SK-N-SH (cell line): ENCODE measurements at regions not wholly inside any gene's neighbourhood (a gene's known extent, or its start where the extent isn't known, plus 50 kb on each side); places are given as distances from the start of the nearest gene placed in this dataset.

Experiments
- CTCF ChIA-PET: fragments of 300-600, 350-600 bp; formaldehyde crosslinking; extraction: SDS; loops from one replicate; lab custom pipeline; 2021; lab: Yijun Ruan, JAX
- POLR2A ChIA-PET: fragments of 350-600 bp; sonication (Branson Sonifier 250); formaldehyde crosslinking; extraction: SDS; loops from one replicate; lab custom pipeline; 2020; ENCODE audit warnings: antibody characterized with exemption, inconsistent platforms; lab: Yijun Ruan, JAX
- DNase-seq: peaks from one replicate; pipeline ENCODE4 v3.0.0; 2012
- H2AFZ ChIP-seq: fragments of 200-600 bp; sonication (generic); 2 replicates; pipeline ENCODE4 v1.8.1; 2016; ENCODE audit warnings: antibody characterized with exemption, mild to moderate bottlenecking, low read depth
- H3F3A ChIP-seq: fragments of 200-600 bp; sonication (generic); replicated peaks from 2 replicates; pipeline ENCODE3; 2016; ENCODE audit warnings: antibody characterized with exemption, mild to moderate bottlenecking; ENCODE audit not compliant: insufficient read depth
- H3K27ac ChIP-seq, 2 experiments: fragments of 200-500 bp in 1 of 2; fragments of 200-600 bp in 1 of 2; sonication (Bioruptor generic) in 1 of 2; sonication (generic), shearing (Covaris generic) in 1 of 2; 2 replicates each; pipeline versions ENCODE4 v1.5.1 to v1.6.1; 2014 to 2016; ENCODE audit warnings: low read depth in 2 of 2, inconsistent platforms in 1 of 2, low read length in 1 of 2, mild to moderate bottlenecking in 1 of 2, mixed read lengths in 1 of 2
- H3K27me3 ChIP-seq: fragments of 200-600 bp; sonication (generic), shearing (Covaris generic); 2 replicates; pipeline ENCODE4 v1.6.1; 2016; ENCODE audit warnings: mixed run types; ENCODE audit not compliant: insufficient read depth
- H3K36me3 ChIP-seq, 2 experiments: fragments of 200-500 bp in 1 of 2; fragments of 200-600 bp in 1 of 2; sonication (Bioruptor generic) in 1 of 2; sonication (generic) in 1 of 2; replicated peaks in 1 of 2; 2 replicates each; pipeline versions ENCODE3 to v1.5.1; 2014 to 2016; ENCODE audit warnings: low read length in 1 of 2, mild to moderate bottlenecking in 1 of 2; ENCODE audit not compliant: insufficient read depth in 2 of 2, control insufficient read depth in 1 of 2
- H3K4me1 ChIP-seq, 2 experiments: fragments of 200-500 bp in 1 of 2; fragments of 200-600 bp in 1 of 2; sonication (Bioruptor generic) in 1 of 2; sonication (generic), shearing (Covaris generic) in 1 of 2; 2 replicates each; pipeline versions ENCODE4 v1.5.1 to v1.6.1; 2014 to 2016; ENCODE audit warnings: low read depth in 1 of 2, low read length in 1 of 2, mixed run types in 1 of 2; ENCODE audit not compliant: insufficient read depth in 2 of 2, control insufficient read depth in 1 of 2
- H3K4me2 ChIP-seq: fragments of 200-600 bp; sonication (generic), shearing (Covaris generic); 2 replicates; pipeline ENCODE4 v1.6.1; 2017; ENCODE audit warnings: mixed run types
- H3K4me3 ChIP-seq, 2 experiments: fragments of 200-500 bp in 1 of 2; fragments of 200-600 bp in 1 of 2; sonication (Bioruptor generic) in 1 of 2; sonication (generic), shearing (Covaris generic) in 1 of 2; 2 replicates each; pipeline versions ENCODE4 v1.5.1 to v1.8.1; 2014 to 2016; ENCODE audit warnings: low read depth in 2 of 2, inconsistent platforms in 1 of 2, low read length in 1 of 2, mild to moderate bottlenecking in 1 of 2, mixed read lengths in 1 of 2, moderate library complexity in 1 of 2
- H3K79me2 ChIP-seq: fragments of 200-600 bp; sonication (generic); 2 replicates; pipeline ENCODE4 v1.8.1; 2017; ENCODE audit warnings: mild to moderate bottlenecking; ENCODE audit not compliant: insufficient read depth
- H3K9ac ChIP-seq: fragments of 200-600 bp; sonication (generic); 2 replicates; pipeline ENCODE4 v1.6.1; 2017; ENCODE audit warnings: mixed run types
- H3K9me2 ChIP-seq: fragments of 200-600 bp; sonication (generic); 2 replicates; pipeline ENCODE4 v1.6.1; 2017; ENCODE audit warnings: mixed run types
- H3K9me3 ChIP-seq: fragments of 200-600 bp; sonication (generic); 2 replicates; pipeline ENCODE4 v1.6.1; 2017; ENCODE audit warnings: mixed run types, mild to moderate bottlenecking, moderate library complexity
- H4K20me1 ChIP-seq: fragments of 200-600 bp; sonication (generic); 2 replicates; pipeline ENCODE4 v1.6.1; 2017; ENCODE audit warnings: mild to moderate bottlenecking, mixed run types; ENCODE audit not compliant: insufficient read depth
- CHD2 ChIP-seq: fragments of 150-350 bp; IDR thresholded peaks from 2 replicates; pipeline ENCODE4 v1.6.1; 2018; ENCODE audit warnings: low read length; ENCODE audit not compliant: partially characterized antibody
- EZH2phosphoT487 ChIP-seq: fragments of 200-600 bp; sonication (generic); IDR thresholded peaks from 2 replicates; pipeline ENCODE4 v1.6.1; 2017; ENCODE audit warnings: low read depth, mixed run types, mild to moderate bottlenecking, antibody characterized with exemption, moderate library complexity, borderline replicate concordance
- FOSL2 ChIP-seq: IDR thresholded peaks from 2 replicates; pipeline ENCODE4 v1.4.0; 2012; ENCODE audit warnings: low read depth, mild to moderate bottlenecking, moderate library complexity, borderline replicate concordance
- FOXJ3 ChIP-seq: sonication (generic); formaldehyde crosslinking; IDR thresholded peaks from 2 replicates; pipeline ENCODE4 v1.5.1; 2020; ENCODE audit warnings: mild to moderate bottlenecking, missing genetic modification reagents
- FOXM1 ChIP-seq: IDR thresholded peaks from 2 replicates; pipeline ENCODE4 v1.4.0; 2012; ENCODE audit warnings: low read depth, mild to moderate bottlenecking
- GABPA ChIP-seq: IDR thresholded peaks from 2 replicates; pipeline ENCODE4 v1.4.0; 2012; ENCODE audit warnings: low read depth, mild to moderate bottlenecking
- JUND ChIP-seq: IDR thresholded peaks from 2 replicates; pipeline ENCODE4 v1.4.0; 2012
- MEF2A ChIP-seq: IDR thresholded peaks from 2 replicates; pipeline ENCODE4 v1.4.0; 2012; ENCODE audit warnings: low read depth, borderline replicate concordance
- NFIC ChIP-seq: IDR thresholded peaks from 2 replicates; pipeline ENCODE4 v1.4.0; 2012; ENCODE audit warnings: borderline replicate concordance
- NRF1 ChIP-seq: IDR thresholded peaks from 2 replicates; pipeline ENCODE4 v1.6.1; 2012; ENCODE audit warnings: low read depth, mild to moderate bottlenecking, low read length
- POLR2AphosphoS5 ChIP-seq: IDR thresholded peaks from 2 replicates; pipeline ENCODE4 v1.6.1; 2012; ENCODE audit warnings: low read depth, low read length
- RAD21 ChIP-seq: IDR thresholded peaks from 2 replicates; pipeline ENCODE4 v1.6.1; 2012; ENCODE audit warnings: mild to moderate bottlenecking, low read length
- REST ChIP-seq: IDR thresholded peaks from 2 replicates; pipeline ENCODE4 v1.6.1; 2012; ENCODE audit warnings: mild to moderate bottlenecking, low read depth, low read length, moderate library complexity
- RFX5 ChIP-seq: IDR thresholded peaks from 2 replicates; pipeline ENCODE4 v1.6.1; 2012; ENCODE audit warnings: mild to moderate bottlenecking, improper control_type of control experiment, low read length
- RXRA ChIP-seq: IDR thresholded peaks from 2 replicates; pipeline ENCODE4 v1.4.0; 2012; ENCODE audit warnings: low read depth, mild to moderate bottlenecking, borderline replicate concordance
- TCF12 ChIP-seq: IDR thresholded peaks from 2 replicates; pipeline ENCODE4 v1.4.0; 2012
- TEAD4 ChIP-seq: IDR thresholded peaks from 2 replicates; pipeline ENCODE4 v1.4.0; 2012; ENCODE audit warnings: mild to moderate bottlenecking, borderline replicate concordance; ENCODE audit not compliant: insufficient read depth
- YY1 ChIP-seq: IDR thresholded peaks from 2 replicates; pipeline ENCODE4 v1.4.0; 2012; ENCODE audit warnings: low read depth, mild to moderate bottlenecking
- WGBS: methylation state at CpG from one replicate; pipeline ENCODE4 v1.1.6; 2017; ENCODE audit warnings: low lambda C conversion rate; 5-methylcytosine and 5-hydroxymethylcytosine counted together
- TF ChIP-seq, protein P1 (sequence below): fragments of 200-600 bp; sonication (generic); IDR thresholded peaks from 2 replicates; pipeline ENCODE4 v1.6.1; 2017; ENCODE audit warnings: antibody characterized with exemption, mild to moderate bottlenecking, moderate library complexity
- TF ChIP-seq, protein P2 (sequence below): IDR thresholded peaks from 2 replicates; pipeline ENCODE4 v1.4.0; 2012; ENCODE audit warnings: low read depth

DNA sequence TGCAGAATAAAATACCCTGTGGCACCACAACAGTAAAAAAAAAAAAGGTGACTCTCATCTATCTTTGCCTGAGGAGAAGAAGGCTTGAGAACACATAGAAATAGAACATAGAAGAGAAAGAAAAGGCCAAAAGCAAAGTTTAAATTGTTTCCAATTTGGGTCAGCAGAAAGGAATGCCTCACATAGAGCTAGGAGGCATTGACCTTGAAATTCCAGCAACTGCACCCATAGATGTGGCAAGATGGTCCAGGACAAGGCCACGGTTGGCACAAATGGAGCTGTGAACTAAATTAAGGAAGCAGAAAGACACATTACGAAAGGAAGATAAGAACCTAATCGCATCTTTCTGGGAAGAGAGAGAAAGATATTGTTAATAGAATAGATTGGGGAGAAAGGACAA, 588.3 kb downstream of the LMO4 start:
- Histone ChIP-seq H4K20me1 (no peaks in the 10 kb centered on the region), H3K27me3 (no peaks in the 10 kb centered on the region), H3K36me3 (no peaks in the 10 kb centered on the region), H3F3A (no peaks in the 10 kb centered on the region), H3K4me3 (no peak overlapping the region), H3K4me2 (no peak overlapping the region), H3K9me2 (no peaks in the 10 kb centered on the region), H3K79me2 (no peaks in the 10 kb centered on the region), H3K9me3 (0 out of 2 replicates have a peak, but pooled peaks cover 4% of the 10 kb centered on the region), H2AFZ (peak overlapping the region; percentile 60; the same call in 1 of the 2 replicates), H3K27ac (0 out of 4 replicates have a peak overlapping the region, but pooled peaks of 1 of the 2 experiments have one; percentile 11), H3K9ac (no peak overlapping the region), H3K4me1 (no peaks in the 10 kb centered on the region)
- TF ChIP-seq RFX5 = no peak
- no peak for TF ChIP-seq RXRA
- TF ChIP-seq FOXM1 = no peak
- no peak for TF ChIP-seq FOXJ3 (CRISPR knock-in tag)
- TF ChIP-seq, protein P1, sequence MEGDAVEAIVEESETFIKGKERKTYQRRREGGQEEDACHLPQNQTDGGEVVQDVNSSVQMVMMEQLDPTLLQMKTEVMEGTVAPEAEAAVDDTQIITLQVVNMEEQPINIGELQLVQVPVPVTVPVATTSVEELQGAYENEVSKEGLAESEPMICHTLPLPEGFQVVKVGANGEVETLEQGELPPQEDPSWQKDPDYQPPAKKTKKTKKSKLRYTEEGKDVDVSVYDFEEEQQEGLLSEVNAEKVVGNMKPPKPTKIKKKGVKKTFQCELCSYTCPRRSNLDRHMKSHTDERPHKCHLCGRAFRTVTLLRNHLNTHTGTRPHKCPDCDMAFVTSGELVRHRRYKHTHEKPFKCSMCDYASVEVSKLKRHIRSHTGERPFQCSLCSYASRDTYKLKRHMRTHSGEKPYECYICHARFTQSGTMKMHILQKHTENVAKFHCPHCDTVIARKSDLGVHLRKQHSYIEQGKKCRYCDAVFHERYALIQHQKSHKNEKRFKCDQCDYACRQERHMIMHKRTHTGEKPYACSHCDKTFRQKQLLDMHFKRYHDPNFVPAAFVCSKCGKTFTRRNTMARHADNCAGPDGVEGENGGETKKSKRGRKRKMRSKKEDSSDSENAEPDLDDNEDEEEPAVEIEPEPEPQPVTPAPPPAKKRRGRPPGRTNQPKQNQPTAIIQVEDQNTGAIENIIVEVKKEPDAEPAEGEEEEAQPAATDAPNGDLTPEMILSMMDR = no peak
- TF ChIP-seq, protein P2, sequence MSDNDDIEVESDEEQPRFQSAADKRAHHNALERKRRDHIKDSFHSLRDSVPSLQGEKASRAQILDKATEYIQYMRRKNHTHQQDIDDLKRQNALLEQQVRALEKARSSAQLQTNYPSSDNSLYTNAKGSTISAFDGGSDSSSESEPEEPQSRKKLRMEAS = no peak
- TF ChIP-seq FOSL2 = no peak
- TF ChIP-seq POLR2AphosphoS5 = no peak
- TF ChIP-seq MEF2A = no peak
- POLR2A ChIA-PET = no interaction called here
- 60% methylated on average over 3 of the region's 3 CpGs for WGBS
- CTCF ChIA-PET = no interaction called here
- DNase-seq = no peak

GRCh38 chr1:87918398-87918797, 589.7 kb downstream of the LMO4 start:
- no peaks in the 10 kb centered on the region for H3K36me3 ChIP-seq
- TF ChIP-seq REST = no peak
- no peak for TF ChIP-seq POLR2AphosphoS5
- no peak for TF ChIP-seq EZH2phosphoT487
- no peak for TF ChIP-seq RAD21
- TF ChIP-seq RFX5 = no peak
- no peak for TF ChIP-seq TEAD4
- no peak for TF ChIP-seq TCF12
- TF ChIP-seq NRF1 = no peak
- no peak for TF ChIP-seq YY1
- no peak for TF ChIP-seq JUND
- no peak for TF ChIP-seq CHD2
- TF ChIP-seq NFIC = no peak
- no peak for TF ChIP-seq GABPA
- TF ChIP-seq, protein P2 = no peak
- no peak for DNase-seq
- WGBS = 14% methylated on average over 1 of the region's 1 CpG
- POLR2A ChIA-PET = no interaction called here
- peak overlapping the region; percentile 62 for H3K4me2 ChIP-seq
- H3K79me2 ChIP-seq = no peaks in the 10 kb centered on the region
- H3K9ac ChIP-seq = no peak overlapping the region
- CTCF ChIA-PET = interaction anchor here (1.2 kb wide), 1 partner anchor 626 kb away, joined by 4 read pairs; no protein-coding TSS in a partner anchor
- no peaks in the 10 kb centered on the region for H3K9me2 ChIP-seq
- no peak overlapping the region; a peak in 1 of 4 replicates for H3K27ac ChIP-seq
- no peaks in the 10 kb centered on the region for H3K4me1 ChIP-seq
- H3F3A ChIP-seq = no peaks in the 10 kb centered on the region
- no peaks in the 10 kb centered on the region for H4K20me1 ChIP-seq
- no peaks in the 10 kb centered on the region for H3K27me3 ChIP-seq
- peak overlapping the region; percentile 6 to 9; a peak in 2 of 4 replicates for H3K4me3 ChIP-seq
- peak overlapping the region; percentile 60 for H2AFZ ChIP-seq
- 0 out of 2 replicates have a peak, but pooled peaks cover 3% of the 10 kb centered on the region for H3K9me3 ChIP-seq
